GM20000 (cell line): ENCODE measurements at regions not wholly inside any gene's neighbourhood (a gene's known extent, or its start where the extent isn't known, plus 50 kb on each side); places are given as distances from the start of the nearest gene placed in this dataset.

Experiments used
- DNase-seq: peaks from one replicate; pipeline ENCODE4 v3.0.0; 2012; ENCODE audit warnings: low spot score
- CTCF ChIP-seq: IDR thresholded peaks from 2 replicates; pipeline ENCODE4 v1.5.1; 2012; ENCODE audit warnings: mild to moderate bottlenecking, control low read depth; ENCODE audit errors: extremely low read depth, missing control alignments

DNA sequence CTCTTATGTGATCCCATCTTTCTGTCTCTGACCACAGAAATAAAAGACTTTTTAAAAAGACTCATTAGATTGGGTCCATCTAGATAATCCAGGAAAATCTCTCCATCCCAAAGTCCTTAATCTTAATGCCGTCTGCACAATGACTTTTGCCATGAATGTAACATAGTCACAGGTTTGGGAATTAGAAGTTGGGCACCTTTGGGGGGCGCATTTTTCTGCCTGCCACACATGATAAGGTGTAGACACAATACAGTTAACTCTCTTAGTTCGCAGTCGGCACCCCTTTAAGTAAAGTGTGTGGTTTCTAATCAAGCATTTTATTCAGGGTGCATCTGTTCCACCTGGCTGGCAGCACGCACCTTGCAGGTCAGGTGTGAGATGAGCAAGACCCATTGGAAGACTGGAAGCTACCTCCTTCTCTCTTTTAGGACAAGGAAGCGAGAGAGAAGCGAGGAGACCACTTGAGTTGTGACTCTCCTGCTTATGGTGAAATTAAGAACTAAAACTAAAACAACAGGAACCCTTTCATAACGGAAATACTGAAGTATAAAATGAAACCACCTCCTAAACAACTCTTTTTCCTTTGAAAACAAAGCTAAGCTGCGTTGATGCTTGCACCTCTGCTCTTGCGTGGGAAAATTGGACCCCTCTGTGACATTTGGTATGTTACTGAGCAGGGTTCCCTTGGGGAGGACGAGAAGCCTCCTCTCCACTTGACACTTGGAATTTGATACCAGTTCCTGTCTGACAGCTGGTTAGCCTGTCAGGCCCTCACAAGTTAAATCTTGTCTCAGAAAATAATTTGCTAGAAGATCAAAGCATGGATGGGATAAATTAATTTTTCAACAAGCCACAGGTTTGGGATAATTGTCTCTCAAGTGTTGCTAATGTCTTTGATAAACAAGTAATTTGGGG is 304.6 kb upstream of the DMRT1 start:
- TF ChIP-seq CTCF: no peak
- no peak for DNase-seq

DNA sequence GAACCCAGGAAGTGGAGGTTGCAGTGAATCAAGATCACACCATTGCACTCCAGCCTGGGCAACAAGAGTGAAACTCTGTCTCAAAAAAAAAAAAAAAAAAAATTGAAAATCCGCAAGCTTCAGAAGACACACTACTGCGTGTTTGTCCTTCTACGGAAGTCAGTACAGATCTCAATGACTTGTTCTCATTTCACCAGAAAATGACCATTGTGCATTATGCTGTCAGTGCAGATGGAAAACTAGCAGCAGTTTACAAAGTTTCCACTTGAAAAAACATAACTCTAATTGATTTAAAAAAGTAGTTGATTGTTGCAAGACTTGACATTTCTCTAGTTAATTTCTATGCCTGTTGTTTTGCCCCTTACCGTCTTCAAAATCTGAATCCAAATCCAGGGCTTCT is 298.0 kb upstream of the DMRT1 start:
- no peak for DNase-seq
- TF ChIP-seq CTCF: no peak

DNA sequence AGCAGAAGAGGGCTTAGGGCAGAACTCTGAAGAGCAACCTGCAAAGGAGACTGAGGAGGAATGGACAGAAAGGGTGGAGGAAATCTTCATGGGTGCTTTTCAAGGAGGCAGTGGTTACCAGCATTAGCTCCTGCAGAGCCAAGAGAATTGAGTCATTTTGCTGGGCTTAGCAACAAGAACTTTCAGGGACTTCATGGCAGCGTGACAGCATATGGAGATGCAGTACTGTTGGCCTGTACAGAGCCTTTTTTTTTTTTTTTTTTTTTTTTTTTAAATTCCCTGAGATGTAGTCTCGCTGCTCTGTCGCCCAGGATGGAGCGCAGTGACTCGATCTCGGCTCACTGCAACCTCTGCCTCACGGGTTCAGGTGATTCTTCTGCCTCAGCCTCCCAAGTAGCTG is 296.0 kb upstream of the DMRT1 start:
- TF ChIP-seq CTCF: no peak
- no peak for DNase-seq

- TF ChIP-seq CTCF: no peak
- no peak for DNase-seq
These were observed 295.3 kb upstream of the DMRT1 start for GRCh38 chr9:546235-546634.

GRCh38 chr9:546797-547223 is 294.7 kb upstream of the DMRT1 start:
- no peak for DNase-seq
- TF ChIP-seq CTCF: no peak

DNA sequence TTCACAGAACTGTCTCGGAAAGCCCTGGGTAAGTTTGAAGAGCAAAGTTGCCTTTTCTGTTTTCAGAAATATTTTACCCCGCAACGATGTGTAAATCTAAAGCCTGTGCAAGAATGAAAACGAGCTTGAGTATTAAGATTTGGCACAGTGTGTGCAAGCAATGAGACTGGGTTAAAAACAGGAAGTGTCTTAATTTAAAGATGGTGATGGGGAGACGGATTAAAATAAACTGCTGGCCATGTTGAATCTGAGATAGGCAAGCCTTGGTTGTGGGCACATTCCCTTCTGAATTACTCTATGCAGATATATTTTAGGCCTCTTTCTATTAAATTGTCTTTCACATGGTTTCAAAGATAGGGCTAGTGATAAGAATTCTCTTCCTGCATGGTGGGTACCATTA is 294.2 kb upstream of the DMRT1 start:
- DNase-seq: no peak
- no peak for TF ChIP-seq CTCF

- TF ChIP-seq CTCF: no peak
- DNase-seq: no peak
These were observed 292.0 kb upstream of the DMRT1 start for GRCh38 chr9:549455-549997.
